Progenitor cell of endocrine pancreas (in vitro differentiated cells): ENCODE measurements at regions not wholly inside any gene's neighbourhood (a gene's known extent, or its start where the extent isn't known, plus 50 kb on each side); places are given as distances from the start of the nearest gene placed in this dataset.

Experiments
- DNase-seq: peaks from one replicate; pipeline ENCODE4 v3.0.0; 2021; ENCODE audit warnings: low spot score; ENCODE audit not compliant: unreplicated experiment
- H3K27ac Mint-ChIP-seq: 2 replicates; pipeline ENCODE4 v1.8.0; 2021; ENCODE audit warnings: mild to moderate bottlenecking, moderate library complexity, mixed read lengths
- H3K27me3 Mint-ChIP-seq: 2 replicates; pipeline ENCODE4 v1.8.0; 2021; ENCODE audit warnings: mixed read lengths
- H3K36me3 Mint-ChIP-seq: 2 replicates; pipeline ENCODE4 v1.8.0; 2022; ENCODE audit warnings: mixed read lengths; ENCODE audit not compliant: insufficient read depth
- H3K4me1 Mint-ChIP-seq: 2 replicates; pipeline ENCODE4 v1.8.0; 2021; ENCODE audit warnings: low read depth, mixed read lengths
- H3K4me3 Mint-ChIP-seq: 2 replicates; pipeline ENCODE4 v1.8.0; 2021; ENCODE audit warnings: low read depth, mild to moderate bottlenecking, moderate library complexity, mixed read lengths
- H3K9me3 Mint-ChIP-seq: 2 replicates; pipeline ENCODE4 v1.8.0; 2021; ENCODE audit warnings: low read depth, mixed read lengths
- CTCF ChIP-seq: fragments of 200-600 bp; sonication (generic); IDR thresholded peaks from one replicate; pipeline ENCODE4 v1.5.0; 2021; ENCODE audit warnings: antibody characterized with exemption, mild to moderate bottlenecking; ENCODE audit not compliant: unreplicated experiment

GRCh38 chr12:58774731-58775130 is 145.6 kb downstream of the LRIG3 start:
- no peak overlapping the region for H3K4me3 Mint-ChIP-seq
- DNase-seq: no peak
- no peaks in the 10 kb centered on the region for H3K36me3 Mint-ChIP-seq
- TF ChIP-seq CTCF: no peak
- H3K27me3 Mint-ChIP-seq: no peaks in the 10 kb centered on the region
- peaks cover 8% of the 10 kb centered on the region for H3K4me1 Mint-ChIP-seq
- no peak overlapping the region for H3K27ac Mint-ChIP-seq
- H3K9me3 Mint-ChIP-seq: peaks cover 6% of the 10 kb centered on the region

- Mint-ChIP-seq H3K27ac (no peak overlapping the region), H3K36me3 (no peaks in the 10 kb centered on the region), H3K4me3 (no peak overlapping the region), H3K4me1 (peaks cover 8% of the 10 kb centered on the region), H3K27me3 (no peaks in the 10 kb centered on the region), H3K9me3 (peaks cover 4% of the 10 kb centered on the region)
- no peak for TF ChIP-seq CTCF
- no peak for DNase-seq
Measured at GRCh38 chr12:58775396-58775795, 144.9 kb downstream of the LRIG3 start.

- Mint-ChIP-seq H3K27me3 (no peaks in the 10 kb centered on the region), H3K27ac (no peak overlapping the region), H3K4me1 (peaks cover 8% of the 10 kb centered on the region), H3K36me3 (no peaks in the 10 kb centered on the region), H3K4me3 (no peak overlapping the region), H3K9me3 (no peaks in the 10 kb centered on the region)
- DNase-seq: no peak
- TF ChIP-seq CTCF: no peak
Measured at GRCh38 chr12:58776144-58776543, 144.2 kb downstream of the LRIG3 start.

- no peak for DNase-seq
- Mint-ChIP-seq H3K36me3 (no peaks in the 10 kb centered on the region), H3K27me3 (no peaks in the 10 kb centered on the region), H3K27ac (no peak overlapping the region), H3K4me3 (no peak overlapping the region), H3K4me1 (peaks cover 8% of the 10 kb centered on the region), H3K9me3 (peaks cover 4% of the 10 kb centered on the region)
- no peak for TF ChIP-seq CTCF
Measured at GRCh38 chr12:58777815-58778214, 142.5 kb downstream of the LRIG3 start.

- Mint-ChIP-seq H3K9me3 (peaks cover 25% of the 10 kb centered on the region), H3K4me1 (peaks cover 7% of the 10 kb centered on the region), H3K4me3 (no peak overlapping the region)
Measured at GRCh38 chr12:58781609-58782008, 138.7 kb downstream of the LRIG3 start.

More at GRCh38 chr12:58781609-58782008, 138.7 kb downstream of the LRIG3 start:
- Mint-ChIP-seq H3K36me3 (peaks cover 3% of the 10 kb centered on the region), H3K27ac (no peak overlapping the region), H3K27me3 (no peaks in the 10 kb centered on the region)
- TF ChIP-seq CTCF: no peak
- no peak for DNase-seq
